ENCODE measurements at regions not wholly inside any gene's neighbourhood (a gene's known extent, or its start where the extent isn't known, plus 50 kb on each side); places are given as distances from the start of the nearest gene placed in this dataset.

DNA sequence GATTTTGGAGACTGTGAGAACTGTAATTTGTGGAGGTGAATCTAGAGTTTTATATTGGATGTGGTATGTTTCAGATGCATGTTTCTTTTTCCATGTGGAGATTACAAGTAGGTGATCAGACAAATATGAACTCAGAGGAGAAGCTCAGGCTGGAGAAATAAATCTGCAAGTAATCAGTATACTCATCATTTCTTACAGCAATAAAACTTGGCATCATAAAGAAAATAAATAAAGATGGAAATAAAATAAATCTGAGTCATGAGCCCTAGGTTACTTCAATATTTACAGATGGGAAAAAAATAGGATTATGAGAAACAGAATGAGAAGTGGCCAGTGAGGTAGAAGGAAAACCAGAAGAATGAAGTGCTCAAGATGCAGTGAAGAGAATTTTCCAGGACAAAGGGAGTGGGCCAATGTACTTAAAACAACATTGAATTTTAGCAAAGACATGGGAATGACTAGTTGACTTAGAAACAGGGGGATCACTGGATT is 453.8 kb downstream of the DSC3 start:
- no peaks in the 10 kb centered on the region for H3K27me3 Mint-ChIP-seq

DNA sequence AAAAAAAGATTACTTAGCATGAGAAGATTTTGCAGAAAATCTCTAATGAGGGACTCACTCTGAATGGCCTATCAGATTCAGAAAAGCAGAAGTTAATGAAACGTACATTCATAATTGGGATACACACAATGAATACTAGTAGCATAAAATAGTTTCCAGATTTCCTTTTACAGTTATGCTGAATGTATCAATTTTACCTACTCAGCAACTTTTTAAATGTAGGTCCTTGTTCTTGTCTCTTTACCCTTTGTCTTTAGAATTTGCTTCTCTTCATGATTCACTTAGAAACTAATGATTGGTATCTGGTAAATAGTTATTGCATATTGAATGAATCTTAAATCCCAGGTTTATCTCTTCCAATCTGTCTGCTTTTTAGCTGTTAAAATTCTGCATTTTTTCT is 458.8 kb downstream of the DSC3 start:
- POLR2A ChIA-PET = no interaction called here
- CTCF ChIA-PET = no interaction called here
- H3K36me3 Mint-ChIP-seq = no peaks in the 10 kb centered on the region
- Histone ChIP-seq H3K4me3 (ENCODE audit: low read length) (no peak overlapping the region), H3K4me1 (ENCODE audit: control insufficient read depth in 2 of 2, insufficient read depth in 2 of 2, low read length in 2 of 2) (no peaks in the 10 kb centered on the region), H3K36me3 (ENCODE audit: control insufficient read depth in 2 of 3, insufficient read depth in 3 of 3, low read length in 3 of 3) (no peaks in the 10 kb centered on the region), H3K9me3 (ENCODE audit: control insufficient read depth in 2 of 3, low read length in 3 of 3) (no peaks in the 10 kb centered on the region), H3K27me3 (ENCODE audit: control insufficient read depth in 2 of 2, insufficient read depth in 2 of 2, low read length in 2 of 2) (no peaks in the 10 kb centered on the region), H3K27ac (ENCODE audit: low read depth, low read length) (no peak overlapping the region)
- ATAC-seq (no peak), DNase-seq (no peak)
- intact Hi-C loops (cut with micrococcal nuclease) = no loop called here
- no peak overlapping the region for H3K27ac Mint-ChIP-seq
- H3K4me1 Mint-ChIP-seq = no peaks in the 10 kb centered on the region
- no peak overlapping the region for H3K4me3 Mint-ChIP-seq
- H3K9me3 Mint-ChIP-seq = peaks cover 0 to 14% (median 3%) of the 10 kb centered on the region in 11 donors
- no peaks in the 10 kb centered on the region for H3K27me3 Mint-ChIP-seq

More for the DNA sequence above, 453.8 kb downstream of the DSC3 start:
- Mint-ChIP-seq H3K4me3 (no peak overlapping the region), H3K27ac (no peak overlapping the region), H3K36me3 (peaks cover 0 to under 1% (median 0%) of the 10 kb centered on the region in 5 donors), H3K9me3 (peaks cover 0 to 26% (median 7%) of the 10 kb centered on the region in 11 donors), H3K4me1 (no peaks in the 10 kb centered on the region)
- DNase-seq (no peak), ATAC-seq (no peak)
- POLR2A ChIA-PET = no interaction called here
- CTCF ChIA-PET = no interaction called here
- H3K9me3 ChIP-seq (ENCODE audit: control insufficient read depth in 2 of 3, low read length in 3 of 3) = no peaks in the 10 kb centered on the region
- intact Hi-C loops (cut with micrococcal nuclease) = no loop called here
- H3K36me3 ChIP-seq (ENCODE audit: control insufficient read depth in 2 of 3, insufficient read depth in 3 of 3, low read length in 3 of 3) = no peaks in the 10 kb centered on the region
- no peak overlapping the region for H3K27ac ChIP-seq (ENCODE audit: low read depth, low read length)
- H3K4me1 ChIP-seq (ENCODE audit: control insufficient read depth in 2 of 2, insufficient read depth in 2 of 2, low read length in 2 of 2) = no peaks in the 10 kb centered on the region
- no peaks in the 10 kb centered on the region for H3K27me3 ChIP-seq (ENCODE audit: control insufficient read depth in 2 of 2, insufficient read depth in 2 of 2, low read length in 2 of 2)
- no peak overlapping the region for H3K4me3 ChIP-seq (ENCODE audit: low read length)

- H3K9me3 ChIP-seq (ENCODE audit: control insufficient read depth in 2 of 3, low read length in 3 of 3) = no peaks in the 10 kb centered on the region
- H3K36me3 ChIP-seq (ENCODE audit: control insufficient read depth in 2 of 3, insufficient read depth in 3 of 3, low read length in 3 of 3) = no peaks in the 10 kb centered on the region
- no peaks in the 10 kb centered on the region for H3K4me1 ChIP-seq (ENCODE audit: control insufficient read depth in 2 of 2, insufficient read depth in 2 of 2, low read length in 2 of 2)
- Mint-ChIP-seq H3K27me3 (no peaks in the 10 kb centered on the region), H3K27ac (no peak overlapping the region), H3K4me3 (no peak overlapping the region), H3K4me1 (no peaks in the 10 kb centered on the region), H3K36me3 (no peaks in the 10 kb centered on the region), H3K9me3 (peaks cover 0 to 14% (median 5%) of the 10 kb centered on the region in 11 donors)
- H3K4me3 ChIP-seq (ENCODE audit: low read length) = no peak overlapping the region
- H3K27me3 ChIP-seq (ENCODE audit: control insufficient read depth in 2 of 2, insufficient read depth in 2 of 2, low read length in 2 of 2) = no peaks in the 10 kb centered on the region
- POLR2A ChIA-PET = no interaction called here
- CTCF ChIA-PET = no interaction called here
- ATAC-seq = no peak
- no peak for DNase-seq
- intact Hi-C loops (cut with micrococcal nuclease) = no loop called here
- H3K27ac ChIP-seq (ENCODE audit: low read depth, low read length) = no peak overlapping the region
Measured at GRCh38 chr18:30582078-30582477, 460.5 kb downstream of the DSC3 start.

DNA sequence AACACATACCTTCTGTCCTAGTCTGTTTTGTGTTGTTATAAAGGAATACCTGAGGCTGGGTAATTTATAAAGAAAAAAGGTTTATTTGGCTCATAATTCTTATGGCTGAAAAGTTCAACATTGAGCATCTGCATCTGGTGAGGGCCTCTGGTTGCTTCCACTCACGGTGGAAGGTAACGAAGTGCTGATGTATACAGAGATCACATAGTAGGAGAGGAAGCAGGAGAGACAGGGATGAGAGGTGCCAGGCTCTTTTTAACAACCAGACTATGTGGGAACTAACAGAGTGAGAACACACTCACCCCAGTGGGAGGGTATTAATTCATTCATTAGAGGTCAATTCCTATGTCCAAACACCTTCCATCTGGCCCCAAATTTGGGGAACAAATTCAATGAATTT is 463.8 kb downstream of the DSC3 start:
- no peak for DNase-seq
- H3K27ac Mint-ChIP-seq = no peak overlapping the region
- ChIA-PET CTCF (no interaction called here), POLR2A (no interaction called here)
- no peaks in the 10 kb centered on the region for H3K4me1 ChIP-seq (ENCODE audit: control insufficient read depth in 2 of 2, insufficient read depth in 2 of 2, low read length in 2 of 2)
- H3K4me1 Mint-ChIP-seq = no peaks in the 10 kb centered on the region
- H3K4me3 Mint-ChIP-seq = no peak overlapping the region
- peaks cover 0 to 16% (median 3%) of the 10 kb centered on the region in 11 donors for H3K9me3 Mint-ChIP-seq
- H3K27ac ChIP-seq (ENCODE audit: low read depth, low read length) = no peak overlapping the region
- intact Hi-C loops (cut with micrococcal nuclease) = no loop called here
- no peak for ATAC-seq
- H3K27me3 ChIP-seq (ENCODE audit: control insufficient read depth in 2 of 2, insufficient read depth in 2 of 2, low read length in 2 of 2) = no peaks in the 10 kb centered on the region
- no peaks in the 10 kb centered on the region for H3K27me3 Mint-ChIP-seq
- H3K4me3 ChIP-seq (ENCODE audit: low read length) = no peak overlapping the region
- no peaks in the 10 kb centered on the region for H3K36me3 Mint-ChIP-seq
- H3K9me3 ChIP-seq (ENCODE audit: control insufficient read depth in 2 of 3, low read length in 3 of 3) = no peaks in the 10 kb centered on the region
- H3K36me3 ChIP-seq (ENCODE audit: control insufficient read depth in 2 of 3, insufficient read depth in 3 of 3, low read length in 3 of 3) = no peaks in the 10 kb centered on the region

GRCh38 chr18:30572214-30572613 is 470.3 kb downstream of the DSC3 start:
- Mint-ChIP-seq H3K4me1 (no peaks in the 10 kb centered on the region), H3K4me3 (no peak overlapping the region), H3K27ac (no peak overlapping the region), H3K27me3 (no peaks in the 10 kb centered on the region), H3K36me3 (no peaks in the 10 kb centered on the region), H3K9me3 (peaks cover 0 to 25% (median 6%) of the 10 kb centered on the region in 11 donors)
- ChIA-PET POLR2A (no interaction called here), CTCF (no interaction called here)
- Histone ChIP-seq H3K9me3 (ENCODE audit: control insufficient read depth in 2 of 3, low read length in 3 of 3) (no peaks in the 10 kb centered on the region), H3K27me3 (ENCODE audit: control insufficient read depth in 2 of 2, insufficient read depth in 2 of 2, low read length in 2 of 2) (no peaks in the 10 kb centered on the region), H3K4me1 (ENCODE audit: control insufficient read depth in 2 of 2, insufficient read depth in 2 of 2, low read length in 2 of 2) (no peaks in the 10 kb centered on the region), H3K4me3 (ENCODE audit: low read length) (no peak overlapping the region), H3K27ac (ENCODE audit: low read depth, low read length) (no peak overlapping the region), H3K36me3 (ENCODE audit: control insufficient read depth in 2 of 3, insufficient read depth in 3 of 3, low read length in 3 of 3) (no peaks in the 10 kb centered on the region)
- intact Hi-C loops (cut with micrococcal nuclease) = no loop called here
- no peak for ATAC-seq
- DNase-seq = no peak

GRCh38 chr18:30568333-30568732 is 474.2 kb downstream of the DSC3 start:
- ATAC-seq (no peak), DNase-seq (no peak)
- Histone ChIP-seq H3K4me3 (ENCODE audit: low read length) (no peak overlapping the region), H3K27me3 (ENCODE audit: control insufficient read depth in 2 of 2, insufficient read depth in 2 of 2, low read length in 2 of 2) (no peaks in the 10 kb centered on the region), H3K36me3 (ENCODE audit: control insufficient read depth in 2 of 3, insufficient read depth in 3 of 3, low read length in 3 of 3) (no peaks in the 10 kb centered on the region), H3K4me1 (ENCODE audit: control insufficient read depth in 2 of 2, insufficient read depth in 2 of 2, low read length in 2 of 2) (no peaks in the 10 kb centered on the region), H3K9me3 (ENCODE audit: control insufficient read depth in 2 of 3, low read length in 3 of 3) (no peaks in the 10 kb centered on the region), H3K27ac (ENCODE audit: low read depth, low read length) (no peak overlapping the region)
- ChIA-PET CTCF (no interaction called here), POLR2A (no interaction called here)
- Mint-ChIP-seq H3K4me3 (no peak overlapping the region), H3K4me1 (no peaks in the 10 kb centered on the region), H3K27me3 (no peaks in the 10 kb centered on the region), H3K9me3 (peaks cover 0 to 25% (median 8%) of the 10 kb centered on the region in 11 donors), H3K36me3 (no peaks in the 10 kb centered on the region), H3K27ac (no peak overlapping the region)
- intact Hi-C loops (cut with micrococcal nuclease) = no loop called here

- intact Hi-C loops (cut with micrococcal nuclease) = no loop called here
- ChIA-PET POLR2A (no interaction called here), CTCF (no interaction called here)
Measured at GRCh38 chr18:30566877-30567276, 475.7 kb downstream of the DSC3 start.

More at GRCh38 chr18:30566877-30567276, 475.7 kb downstream of the DSC3 start:
- H3K9me3 ChIP-seq (ENCODE audit: control insufficient read depth in 2 of 3, low read length in 3 of 3) = no peaks in the 10 kb centered on the region
- Mint-ChIP-seq H3K9me3 (peaks cover 0 to 22% (median 8%) of the 10 kb centered on the region in 11 donors), H3K36me3 (no peaks in the 10 kb centered on the region), H3K4me3 (no peak overlapping the region), H3K27me3 (no peaks in the 10 kb centered on the region), H3K27ac (no peak overlapping the region), H3K4me1 (no peaks in the 10 kb centered on the region)
- no peak overlapping the region for H3K27ac ChIP-seq (ENCODE audit: low read depth, low read length)
- H3K4me3 ChIP-seq (ENCODE audit: low read length) = no peak overlapping the region
- no peaks in the 10 kb centered on the region for H3K36me3 ChIP-seq (ENCODE audit: control insufficient read depth in 2 of 3, insufficient read depth in 3 of 3, low read length in 3 of 3)
- H3K4me1 ChIP-seq (ENCODE audit: control insufficient read depth in 2 of 2, insufficient read depth in 2 of 2, low read length in 2 of 2) = no peaks in the 10 kb centered on the region
- DNase-seq (no peak), ATAC-seq (no peak)
- no peaks in the 10 kb centered on the region for H3K27me3 ChIP-seq (ENCODE audit: control insufficient read depth in 2 of 2, insufficient read depth in 2 of 2, low read length in 2 of 2)

Data from naive thymus-derived CD4-positive, alpha-beta T cell (primary cell).